ENCODE measurements at regions not wholly inside any gene's neighbourhood (a gene's known extent, or its start where the extent isn't known, plus 50 kb on each side); places are given as distances from the start of the nearest gene placed in this dataset.

DNA sequence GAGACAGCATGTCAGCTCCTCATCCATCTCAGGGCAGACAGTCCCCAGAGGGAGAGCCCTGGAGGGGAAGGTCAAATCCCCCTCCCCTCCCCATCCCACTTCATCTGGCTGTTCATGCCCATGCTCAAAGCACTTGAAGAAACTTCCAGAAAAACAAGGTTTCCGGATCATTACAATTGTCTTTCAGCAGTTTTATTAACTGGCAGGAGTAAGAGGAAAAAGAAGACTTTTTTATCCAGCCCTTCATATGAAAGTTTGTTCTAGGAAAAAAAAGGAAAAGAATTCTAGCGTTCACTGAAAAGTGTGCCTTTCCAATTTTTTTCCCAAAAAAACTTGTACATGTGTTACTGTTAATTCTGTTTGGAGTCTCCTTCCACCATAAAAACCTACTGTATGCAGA is 145.7 kb upstream of the TIAM1 start:
- Histone ChIP-seq H2BK5ac (ENCODE audit: low read length) (no peak overlapping the region), H2AK5ac (ENCODE audit: low read length) (no peak overlapping the region), H3K27me3 (ENCODE audit: insufficient read depth, low read length, poor library complexity) (no peaks in the 10 kb centered on the region), H3K79me2 (ENCODE audit: control insufficient read depth, insufficient read depth, low read length) (peaks cover under 1% of the 10 kb centered on the region), H2BK15ac (replicated peaks; ENCODE audit: low read depth) (no peak overlapping the region), H3K56ac (ENCODE audit: low read length) (no peak overlapping the region), H4K5ac (ENCODE audit: low read length) (no peak overlapping the region), H3K23ac (ENCODE audit: low read length) (no peak overlapping the region), H3K36me3 (ENCODE audit: control insufficient read depth, insufficient read depth, low read length) (no peaks in the 10 kb centered on the region), H3K4me3 (ENCODE audit: low read length) (no peak overlapping the region), H3K18ac (ENCODE audit: low read length) (no peak overlapping the region), H3K4me1 (ENCODE audit: control insufficient read depth, low read depth, low read length) (no peaks in the 10 kb centered on the region), H3K4ac (ENCODE audit: low read depth, low read length) (no peak overlapping the region), H3K9ac (ENCODE audit: low read length) (no peak overlapping the region), H2BK120ac (ENCODE audit: low read depth, low read length) (no peak overlapping the region), H4K8ac (ENCODE audit: low read depth, low read length) (no peak overlapping the region), H3K79me1 (ENCODE audit: low read length) (peaks cover 12% of the 10 kb centered on the region), H3K4me2 (ENCODE audit: low read length) (no peak overlapping the region), H3K27ac (ENCODE audit: low read depth, low read length) (no peak overlapping the region)
- DNase-seq: no peak
- WGBS (ENCODE audit: extremely low coverage, insufficient coverage, low lambda C conversion rate): no CpG with 5 or more reads among the region's 2 CpGs

DNA sequence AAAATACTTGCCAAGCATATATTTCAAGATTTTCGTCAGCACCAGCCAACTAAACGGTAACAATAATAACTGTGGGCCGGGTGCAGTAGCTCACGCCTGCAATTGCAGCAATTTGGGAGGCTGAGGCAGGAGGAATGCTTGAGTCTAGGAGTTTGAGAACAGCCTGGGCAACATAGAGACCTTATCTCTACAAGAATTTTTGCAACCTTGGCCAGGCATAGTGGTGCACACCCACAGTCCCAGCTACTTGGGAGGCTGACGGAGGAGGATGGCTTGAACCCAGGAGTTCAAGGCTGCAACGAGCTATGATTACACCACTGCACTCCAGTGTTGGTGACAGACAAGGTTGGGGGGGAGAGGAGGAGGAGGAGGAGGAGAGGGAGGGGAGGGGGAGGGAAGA is 145.0 kb upstream of the TIAM1 start:
- DNase-seq: no peak
- Histone ChIP-seq H3K9ac (ENCODE audit: low read length) (no peak overlapping the region), H3K79me2 (ENCODE audit: control insufficient read depth, insufficient read depth, low read length) (peaks cover 4% of the 10 kb centered on the region), H3K27ac (ENCODE audit: low read depth, low read length) (no peak overlapping the region), H3K27me3 (ENCODE audit: insufficient read depth, low read length, poor library complexity) (no peaks in the 10 kb centered on the region), H3K4me3 (ENCODE audit: low read length) (no peak overlapping the region), H3K79me1 (ENCODE audit: low read length) (peaks cover 16% of the 10 kb centered on the region), H3K56ac (ENCODE audit: low read length) (no peak overlapping the region), H2BK15ac (replicated peaks; ENCODE audit: low read depth) (no peak overlapping the region), H3K36me3 (ENCODE audit: control insufficient read depth, insufficient read depth, low read length) (no peaks in the 10 kb centered on the region), H3K4me1 (ENCODE audit: control insufficient read depth, low read depth, low read length) (no peaks in the 10 kb centered on the region), H3K18ac (ENCODE audit: low read length) (no peak overlapping the region), H2BK5ac (ENCODE audit: low read length) (no peak overlapping the region), H3K23ac (ENCODE audit: low read length) (no peak overlapping the region), H3K4me2 (ENCODE audit: low read length) (no peak overlapping the region), H2BK120ac (ENCODE audit: low read depth, low read length) (no peak overlapping the region), H3K4ac (ENCODE audit: low read depth, low read length) (no peak overlapping the region), H4K8ac (ENCODE audit: low read depth, low read length) (no peak overlapping the region), H4K5ac (ENCODE audit: low read length) (no peak overlapping the region), H2AK5ac (ENCODE audit: low read length) (no peak overlapping the region)
- no CpG with 5 or more reads among the region's 6 CpGs for WGBS (ENCODE audit: extremely low coverage, insufficient coverage, low lambda C conversion rate)

DNA sequence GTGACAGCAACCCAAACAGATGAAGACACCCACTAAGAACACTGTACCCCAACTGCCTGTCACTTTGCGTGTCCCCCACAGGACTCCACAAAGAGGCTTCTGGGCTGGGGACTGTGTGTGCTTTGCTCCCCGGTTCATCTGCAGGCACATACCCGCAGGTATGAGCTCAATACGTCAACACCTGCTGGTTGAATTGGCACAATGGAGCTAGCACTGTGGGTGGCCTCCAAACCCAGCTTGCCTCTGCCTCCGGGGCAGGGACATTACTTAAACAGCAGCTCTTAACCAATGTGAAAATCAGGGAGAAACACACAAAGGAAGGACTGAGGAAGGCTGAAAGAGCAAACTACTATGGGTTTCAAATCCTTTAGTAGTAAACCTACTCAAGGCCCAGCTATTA is 140.2 kb upstream of the TIAM1 start:
- Histone ChIP-seq H3K4me1 (ENCODE audit: control insufficient read depth, low read depth, low read length) (no peaks in the 10 kb centered on the region), H3K27ac (ENCODE audit: low read depth, low read length) (no peak overlapping the region), H4K5ac (ENCODE audit: low read length) (no peak overlapping the region), H3K56ac (ENCODE audit: low read length) (no peak overlapping the region), H3K23ac (ENCODE audit: low read length) (no peak overlapping the region), H2BK120ac (ENCODE audit: low read depth, low read length) (no peak overlapping the region), H3K4ac (ENCODE audit: low read depth, low read length) (no peak overlapping the region), H3K18ac (ENCODE audit: low read length) (no peak overlapping the region), H2BK5ac (ENCODE audit: low read length) (no peak overlapping the region), H2AK5ac (ENCODE audit: low read length) (no peak overlapping the region), H3K27me3 (ENCODE audit: insufficient read depth, low read length, poor library complexity) (no peaks in the 10 kb centered on the region), H3K9ac (ENCODE audit: low read length) (no peak overlapping the region), H3K79me2 (ENCODE audit: control insufficient read depth, insufficient read depth, low read length) (peaks cover 14% of the 10 kb centered on the region), H4K8ac (ENCODE audit: low read depth, low read length) (no peak overlapping the region), H3K79me1 (ENCODE audit: low read length) (peaks cover 43% of the 10 kb centered on the region), H3K4me2 (ENCODE audit: low read length) (no peak overlapping the region), H2BK15ac (replicated peaks; ENCODE audit: low read depth) (no peak overlapping the region), H3K4me3 (ENCODE audit: low read length) (no peak overlapping the region), H3K36me3 (ENCODE audit: control insufficient read depth, insufficient read depth, low read length) (no peaks in the 10 kb centered on the region)
- no CpG with 5 or more reads among the region's 5 CpGs for WGBS (ENCODE audit: extremely low coverage, insufficient coverage, low lambda C conversion rate)
- DNase-seq: peak; percentile 55

DNA sequence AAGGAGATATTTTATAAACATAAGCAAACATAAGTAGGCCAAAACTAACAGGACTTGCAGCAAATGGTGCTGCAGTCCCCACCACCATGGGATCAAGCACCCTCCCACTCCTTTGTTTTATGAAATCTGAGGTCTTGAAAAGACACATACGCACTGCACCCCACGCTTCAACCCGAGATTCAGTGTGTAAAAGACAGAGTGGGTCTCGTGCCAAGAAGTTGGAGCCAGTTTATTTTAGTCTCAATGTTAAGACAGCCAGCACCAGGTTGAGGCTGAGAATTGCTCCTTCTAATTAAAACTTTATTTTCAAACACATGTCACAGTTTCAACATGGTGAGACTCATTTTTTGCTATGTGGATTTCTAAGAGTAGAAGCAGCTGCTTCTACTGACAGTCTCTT is 139.1 kb upstream of the TIAM1 start:
- no CpG with 5 or more reads among the region's 4 CpGs for WGBS (ENCODE audit: extremely low coverage, insufficient coverage, low lambda C conversion rate)

DNA sequence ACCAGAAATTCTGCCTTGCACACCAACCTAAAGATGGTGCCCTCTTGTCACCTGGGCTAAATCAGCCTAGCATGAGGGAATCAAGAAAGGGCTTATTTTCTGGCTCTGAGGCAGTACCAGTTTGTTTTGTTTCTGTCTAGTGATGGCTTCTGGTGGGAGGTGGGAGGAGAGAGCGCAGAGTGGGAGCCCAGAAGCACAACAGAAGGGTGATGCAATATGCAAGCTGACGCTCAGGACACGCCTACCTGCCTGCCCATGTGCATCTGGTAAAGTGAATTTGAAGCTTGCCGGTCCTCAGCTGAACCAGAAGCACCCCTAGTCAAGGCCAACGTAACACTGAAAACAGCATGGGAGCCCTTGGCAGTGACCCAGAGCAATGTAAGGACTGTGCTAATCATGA is 138.4 kb upstream of the TIAM1 start:
- peaks cover 44% of the 10 kb centered on the region for H3K79me1 ChIP-seq (ENCODE audit: low read length)
- no peaks in the 10 kb centered on the region for H3K4me1 ChIP-seq (ENCODE audit: control insufficient read depth, low read depth, low read length)
- peaks cover 17% of the 10 kb centered on the region for H3K79me2 ChIP-seq (ENCODE audit: control insufficient read depth, insufficient read depth, low read length)
- no peaks in the 10 kb centered on the region for H3K36me3 ChIP-seq (ENCODE audit: control insufficient read depth, insufficient read depth, low read length)
- H4K5ac ChIP-seq (ENCODE audit: low read length): no peak overlapping the region
- no peaks in the 10 kb centered on the region for H3K27me3 ChIP-seq (ENCODE audit: insufficient read depth, low read length, poor library complexity)
- H2BK5ac ChIP-seq (ENCODE audit: low read length): no peak overlapping the region
- no peak overlapping the region for H2BK120ac ChIP-seq (ENCODE audit: low read depth, low read length)
- H4K8ac ChIP-seq (ENCODE audit: low read depth, low read length): no peak overlapping the region
- no peak overlapping the region for H3K4me2 ChIP-seq (ENCODE audit: low read length)
- H2BK15ac ChIP-seq (replicated peaks; ENCODE audit: low read depth): no peak overlapping the region
- H3K23ac ChIP-seq (ENCODE audit: low read length): no peak overlapping the region
- H3K56ac ChIP-seq (ENCODE audit: low read length): no peak overlapping the region
- no peak overlapping the region for H3K4me3 ChIP-seq (ENCODE audit: low read length)
- no peak overlapping the region for H3K27ac ChIP-seq (ENCODE audit: low read depth, low read length)
- no peak overlapping the region for H3K9ac ChIP-seq (ENCODE audit: low read length)
- no peak overlapping the region for H3K18ac ChIP-seq (ENCODE audit: low read length)
- no CpG with 5 or more reads among the region's 5 CpGs for WGBS (ENCODE audit: extremely low coverage, insufficient coverage, low lambda C conversion rate)
- no peak overlapping the region for H3K4ac ChIP-seq (ENCODE audit: low read depth, low read length)
- DNase-seq: no peak
- no peak overlapping the region for H2AK5ac ChIP-seq (ENCODE audit: low read length)

More for the DNA sequence above, 139.1 kb upstream of the TIAM1 start:
- Histone ChIP-seq H3K27me3 (ENCODE audit: insufficient read depth, low read length, poor library complexity) (no peaks in the 10 kb centered on the region), H4K8ac (ENCODE audit: low read depth, low read length) (no peak overlapping the region), H3K79me1 (ENCODE audit: low read length) (peaks cover 41% of the 10 kb centered on the region), H3K4me2 (ENCODE audit: low read length) (no peak overlapping the region), H2BK15ac (replicated peaks; ENCODE audit: low read depth) (no peak overlapping the region), H3K4ac (ENCODE audit: low read depth, low read length) (no peak overlapping the region), H3K56ac (ENCODE audit: low read length) (no peak overlapping the region), H3K27ac (ENCODE audit: low read depth, low read length) (no peak overlapping the region), H3K18ac (ENCODE audit: low read length) (no peak overlapping the region), H3K79me2 (ENCODE audit: control insufficient read depth, insufficient read depth, low read length) (peaks cover 14% of the 10 kb centered on the region), H3K4me3 (ENCODE audit: low read length) (no peak overlapping the region), H3K9ac (ENCODE audit: low read length) (no peak overlapping the region), H3K4me1 (ENCODE audit: control insufficient read depth, low read depth, low read length) (no peaks in the 10 kb centered on the region), H3K23ac (ENCODE audit: low read length) (no peak overlapping the region), H2BK120ac (ENCODE audit: low read depth, low read length) (no peak overlapping the region), H2BK5ac (ENCODE audit: low read length) (no peak overlapping the region), H2AK5ac (ENCODE audit: low read length) (no peak overlapping the region), H3K36me3 (ENCODE audit: control insufficient read depth, insufficient read depth, low read length) (no peaks in the 10 kb centered on the region), H4K5ac (ENCODE audit: low read length) (no peak overlapping the region)
- DNase-seq: no peak

DNA sequence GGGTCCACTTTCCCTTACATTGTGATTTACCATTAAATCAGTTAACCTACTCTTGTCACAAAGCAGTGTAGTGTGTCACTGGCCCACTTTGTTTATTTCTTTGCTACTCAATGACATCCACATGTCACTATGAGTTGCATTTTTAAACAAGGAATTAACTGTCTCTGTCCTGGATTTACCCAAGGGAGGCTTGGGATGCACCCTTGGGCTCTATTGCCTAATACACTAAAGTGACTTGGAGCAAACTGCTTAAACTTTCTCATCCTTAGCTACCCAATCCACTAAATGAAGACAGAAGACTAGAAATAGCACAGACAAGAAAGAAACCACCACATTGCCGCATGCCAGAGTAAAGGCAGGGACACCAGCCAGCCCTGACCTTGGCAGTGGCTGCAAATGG is 136.2 kb upstream of the TIAM1 start:
- Histone ChIP-seq H3K27me3 (ENCODE audit: insufficient read depth, low read length, poor library complexity) (no peaks in the 10 kb centered on the region), H3K27ac (ENCODE audit: low read depth, low read length) (no peak overlapping the region), H3K4me1 (ENCODE audit: control insufficient read depth, low read depth, low read length) (no peaks in the 10 kb centered on the region), H3K23ac (ENCODE audit: low read length) (no peak overlapping the region), H3K18ac (ENCODE audit: low read length) (no peak overlapping the region), H3K4ac (ENCODE audit: low read depth, low read length) (no peak overlapping the region), H3K79me1 (ENCODE audit: low read length) (peaks cover 42% of the 10 kb centered on the region), H3K4me2 (ENCODE audit: low read length) (no peak overlapping the region), H3K56ac (ENCODE audit: low read length) (no peak overlapping the region), H3K9ac (ENCODE audit: low read length) (no peak overlapping the region), H4K8ac (ENCODE audit: low read depth, low read length) (no peak overlapping the region), H2BK120ac (ENCODE audit: low read depth, low read length) (no peak overlapping the region), H4K5ac (ENCODE audit: low read length) (no peak overlapping the region), H2AK5ac (ENCODE audit: low read length) (no peak overlapping the region), H3K4me3 (ENCODE audit: low read length) (no peak overlapping the region), H3K79me2 (ENCODE audit: control insufficient read depth, insufficient read depth, low read length) (peaks cover 17% of the 10 kb centered on the region), H2BK5ac (ENCODE audit: low read length) (no peak overlapping the region), H2BK15ac (replicated peaks; ENCODE audit: low read depth) (no peak overlapping the region), H3K36me3 (ENCODE audit: control insufficient read depth, insufficient read depth, low read length) (no peaks in the 10 kb centered on the region)
- WGBS (ENCODE audit: extremely low coverage, insufficient coverage, low lambda C conversion rate): no CpG with 5 or more reads among the region's 1 CpG
- no peak for DNase-seq

All from mesendoderm (in vitro differentiated cells).